Mesothelial cell of epicardium (in vitro differentiated cells): ENCODE measurements at regions not wholly inside any gene's neighbourhood (a gene's known extent, or its start where the extent isn't known, plus 50 kb on each side); places are given as distances from the start of the nearest gene placed in this dataset.
A peak's percentile ranks its signal among the peaks of the same experiment; 100 is the strongest.

ENCODE experiments used
- DNase-seq, 2 experiments: peaks; one replicate each; pipeline ENCODE4 v3.0.0; 2021; ENCODE audit warnings: low spot score in 2 of 2; ENCODE audit not compliant: unreplicated experiment in 2 of 2
- H3K27ac Mint-ChIP-seq: 2 replicates; pipeline ENCODE4 v1.8.0; 2021; ENCODE audit warnings: mixed read lengths
- H3K27me3 Mint-ChIP-seq: 2 replicates; pipeline ENCODE4 v1.8.0; 2021; ENCODE audit warnings: low read depth, mixed read lengths
- H3K36me3 Mint-ChIP-seq: 2 replicates; pipeline ENCODE4 v1.8.0; 2021; ENCODE audit warnings: mixed read lengths
- H3K4me1 Mint-ChIP-seq: 2 replicates; pipeline ENCODE4 v1.8.0; 2021; ENCODE audit warnings: mixed read lengths
- H3K4me3 Mint-ChIP-seq: 2 replicates; pipeline ENCODE4 v1.8.0; 2021; ENCODE audit warnings: mild to moderate bottlenecking, moderate library complexity, mixed read lengths
- H3K9me3 Mint-ChIP-seq: 2 replicates; pipeline ENCODE4 v1.8.0; 2021; ENCODE audit warnings: mixed read lengths
- CTCF ChIP-seq: fragments of 200-600 bp; sonication (generic); IDR thresholded peaks from one replicate; pipeline ENCODE4 v1.5.0; 2021; ENCODE audit warnings: antibody characterized with exemption; ENCODE audit not compliant: unreplicated experiment

- no peak for DNase-seq
- Mint-ChIP-seq H3K27ac (peak overlapping the region; percentile 44), H3K9me3 (peaks cover 12% of the 10 kb centered on the region), H3K4me3 (no peak overlapping the region), H3K27me3 (no peaks in the 10 kb centered on the region), H3K36me3 (no peaks in the 10 kb centered on the region), H3K4me1 (peaks cover 13% of the 10 kb centered on the region)
- TF ChIP-seq CTCF, result no peak
Measured at GRCh38 chr7:17671956-17672355, 268.3 kb downstream of the SNX13 start.

- H3K36me3 Mint-ChIP-seq, result no peaks in the 10 kb centered on the region
- no peak overlapping the region for H3K4me3 Mint-ChIP-seq
- DNase-seq, result no peak
- no peak for TF ChIP-seq CTCF
- no peaks in the 10 kb centered on the region for H3K27me3 Mint-ChIP-seq
- peaks cover 17% of the 10 kb centered on the region for H3K4me1 Mint-ChIP-seq
- peaks cover 12% of the 10 kb centered on the region for H3K9me3 Mint-ChIP-seq
- no peak overlapping the region for H3K27ac Mint-ChIP-seq
Measured at GRCh38 chr7:17672783-17673182, 267.5 kb downstream of the SNX13 start.

GRCh38 chr7:17674166-17674942 lies 265.9 kb downstream of the SNX13 start:
- H3K4me1 Mint-ChIP-seq, result peaks cover 21% of the 10 kb centered on the region
- no peak for TF ChIP-seq CTCF
- peaks cover 12% of the 10 kb centered on the region for H3K9me3 Mint-ChIP-seq
- DNase-seq, result no peak
- no peak overlapping the region for H3K4me3 Mint-ChIP-seq
- H3K27me3 Mint-ChIP-seq, result no peaks in the 10 kb centered on the region
- no peaks in the 10 kb centered on the region for H3K36me3 Mint-ChIP-seq
- H3K27ac Mint-ChIP-seq, result peak overlapping the region; percentile 20

- Mint-ChIP-seq H3K4me1 (peaks cover 22% of the 10 kb centered on the region), H3K4me3 (no peak overlapping the region), H3K9me3 (peaks cover 12% of the 10 kb centered on the region), H3K27ac (no peak overlapping the region), H3K27me3 (no peaks in the 10 kb centered on the region), H3K36me3 (no peaks in the 10 kb centered on the region)
- no peak for DNase-seq
- no peak for TF ChIP-seq CTCF
Measured at GRCh38 chr7:17674943-17675608, 265.2 kb downstream of the SNX13 start.

GRCh38 chr7:17677408-17677807 lies 262.9 kb downstream of the SNX13 start:
- no peak overlapping the region for H3K4me3 Mint-ChIP-seq
- no peak overlapping the region for H3K27ac Mint-ChIP-seq
- no peak for DNase-seq
- no peak for TF ChIP-seq CTCF
- H3K27me3 Mint-ChIP-seq, result no peaks in the 10 kb centered on the region
- H3K9me3 Mint-ChIP-seq, result peaks cover 12% of the 10 kb centered on the region
- no peaks in the 10 kb centered on the region for H3K36me3 Mint-ChIP-seq
- H3K4me1 Mint-ChIP-seq, result peaks cover 22% of the 10 kb centered on the region
